ENCODE measurements at regions not wholly inside any gene's neighbourhood (a gene's known extent, or its start where the extent isn't known, plus 50 kb on each side); places are given as distances from the start of the nearest gene placed in this dataset.

GRCh38 chr7:131012477-131013031, 278.5 kb upstream of the KLF14 start:
- Histone ChIP-seq H3K9ac (ENCODE audit: low read depth, low read length) (peak overlapping the region; percentile 56), H3K27ac (ENCODE audit: low read length) (peak overlapping the region; percentile 80), H3K79me2 (ENCODE audit: insufficient read depth, low read length) (peaks cover 98% of the 10 kb centered on the region), H3K4me2 (ENCODE audit: insufficient read depth, low read length) (peak overlapping the region; percentile 56), H3K4me1 (ENCODE audit: insufficient read depth, low read length) (peaks cover 95% of the 10 kb centered on the region), H2AFZ (ENCODE audit: low read depth, low read length) (no peak overlapping the region; the same call in 1 of the 2 replicates), H4K20me1 (ENCODE audit: insufficient read depth, low read length) (no peaks in the 10 kb centered on the region), H3K27me3 (ENCODE audit: insufficient read depth, low read length, poor library complexity) (no peaks in the 10 kb centered on the region), H3K9me3 (ENCODE audit: insufficient read depth, low read length, severe bottlenecking) (no peaks in the 10 kb centered on the region), H3K4me3 (ENCODE audit: low read depth in 1 of 2, low read length in 2 of 2) (no peak overlapping the region; a peak in 1 of 4 replicates), H3K36me3 (ENCODE audit: insufficient read depth, low read length) (peaks cover 3% of the 10 kb centered on the region; the same call in 1 of the 2 replicates)
- DNase-seq (no peak), ATAC-seq (ENCODE audit: insufficient read depth, low read depth) (no peak)
- TF ChIP-seq, protein P1, sequence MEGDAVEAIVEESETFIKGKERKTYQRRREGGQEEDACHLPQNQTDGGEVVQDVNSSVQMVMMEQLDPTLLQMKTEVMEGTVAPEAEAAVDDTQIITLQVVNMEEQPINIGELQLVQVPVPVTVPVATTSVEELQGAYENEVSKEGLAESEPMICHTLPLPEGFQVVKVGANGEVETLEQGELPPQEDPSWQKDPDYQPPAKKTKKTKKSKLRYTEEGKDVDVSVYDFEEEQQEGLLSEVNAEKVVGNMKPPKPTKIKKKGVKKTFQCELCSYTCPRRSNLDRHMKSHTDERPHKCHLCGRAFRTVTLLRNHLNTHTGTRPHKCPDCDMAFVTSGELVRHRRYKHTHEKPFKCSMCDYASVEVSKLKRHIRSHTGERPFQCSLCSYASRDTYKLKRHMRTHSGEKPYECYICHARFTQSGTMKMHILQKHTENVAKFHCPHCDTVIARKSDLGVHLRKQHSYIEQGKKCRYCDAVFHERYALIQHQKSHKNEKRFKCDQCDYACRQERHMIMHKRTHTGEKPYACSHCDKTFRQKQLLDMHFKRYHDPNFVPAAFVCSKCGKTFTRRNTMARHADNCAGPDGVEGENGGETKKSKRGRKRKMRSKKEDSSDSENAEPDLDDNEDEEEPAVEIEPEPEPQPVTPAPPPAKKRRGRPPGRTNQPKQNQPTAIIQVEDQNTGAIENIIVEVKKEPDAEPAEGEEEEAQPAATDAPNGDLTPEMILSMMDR (IDR thresholded peaks at IDR 0.05; ENCODE audit: borderline replicate concordance, extremely low read depth, low read length, poor library complexity, severe bottlenecking) = no peak
- TF ChIP-seq EZH2 (IDR thresholded peaks at IDR 0.05; ENCODE audit: borderline replicate concordance, low read depth, low read length, severe bottlenecking) = no peak

- Histone ChIP-seq H4K20me1 (ENCODE audit: insufficient read depth, low read length) (no peaks in the 10 kb centered on the region), H3K9ac (ENCODE audit: low read depth, low read length) (no peak overlapping the region), H3K4me1 (ENCODE audit: insufficient read depth, low read length) (peaks cover 86% of the 10 kb centered on the region), H3K36me3 (ENCODE audit: insufficient read depth, low read length) (peaks cover 7% of the 10 kb centered on the region; the same call in 1 of the 2 replicates), H3K79me2 (ENCODE audit: insufficient read depth, low read length) (peaks cover 98% of the 10 kb centered on the region), H3K9me3 (ENCODE audit: insufficient read depth, low read length, severe bottlenecking) (no peaks in the 10 kb centered on the region), H3K4me3 (ENCODE audit: low read depth in 1 of 2, low read length in 2 of 2) (no peak overlapping the region), H3K27ac (ENCODE audit: low read length) (peak overlapping the region; percentile 80), H3K4me2 (ENCODE audit: insufficient read depth, low read length) (no peak overlapping the region), H3K27me3 (ENCODE audit: insufficient read depth, low read length, poor library complexity) (no peaks in the 10 kb centered on the region), H2AFZ (ENCODE audit: low read depth, low read length) (no peak overlapping the region)
- DNase-seq = no peak
- ATAC-seq (ENCODE audit: insufficient read depth, low read depth) = no peak
- TF ChIP-seq, protein P1 (IDR thresholded peaks at IDR 0.05; ENCODE audit: borderline replicate concordance, extremely low read depth, low read length, poor library complexity, severe bottlenecking) = no peak
- TF ChIP-seq EZH2 (IDR thresholded peaks at IDR 0.05; ENCODE audit: borderline replicate concordance, low read depth, low read length, severe bottlenecking) = no peak
Observed at GRCh38 chr7:131013716-131014115, 279.7 kb upstream of the KLF14 start.

DNA sequence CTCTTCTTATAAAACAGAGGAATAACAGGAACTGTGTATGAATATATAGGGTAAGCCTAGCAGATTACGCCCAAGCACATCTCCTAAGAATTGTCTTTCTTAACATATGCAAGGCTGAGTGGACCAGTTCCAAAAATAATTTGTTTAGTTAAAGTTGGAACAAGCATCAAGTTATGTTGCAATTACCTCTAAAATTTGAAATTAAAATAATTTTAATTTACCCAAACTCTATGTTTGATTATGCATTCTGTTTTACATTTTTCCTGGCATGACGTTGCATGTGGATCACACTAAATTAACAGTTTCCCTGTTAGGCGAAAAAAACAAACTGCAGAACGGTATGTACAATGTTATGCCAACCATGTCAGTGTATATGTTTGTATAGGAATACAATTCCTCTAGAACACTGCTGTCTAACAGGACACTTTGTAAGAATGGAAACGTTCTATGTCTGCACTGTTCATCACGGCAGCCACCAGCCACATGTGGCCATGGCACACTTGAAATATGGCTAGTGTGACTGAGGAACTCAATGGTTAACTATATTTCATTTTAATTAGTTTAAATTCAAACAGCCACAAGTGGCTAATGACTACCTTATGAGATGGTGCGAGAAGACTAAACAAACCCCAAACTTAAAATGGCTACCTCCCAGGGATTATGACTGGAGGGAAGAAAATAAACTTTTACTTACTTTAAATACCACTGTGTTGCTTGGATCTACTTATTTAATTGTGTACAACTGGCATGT, 281.1 kb upstream of the KLF14 start:
- H3K27ac ChIP-seq (ENCODE audit: low read length) = peak overlapping the region; percentile 80
- no peaks in the 10 kb centered on the region; the same call in 1 of the 2 replicates for H4K20me1 ChIP-seq (ENCODE audit: insufficient read depth, low read length)
- no peaks in the 10 kb centered on the region for H3K9me3 ChIP-seq (ENCODE audit: insufficient read depth, low read length, severe bottlenecking)
- TF ChIP-seq, protein P1 (IDR thresholded peaks at IDR 0.05; ENCODE audit: borderline replicate concordance, extremely low read depth, low read length, poor library complexity, severe bottlenecking) = no peak
- no peak for TF ChIP-seq EZH2 (IDR thresholded peaks at IDR 0.05; ENCODE audit: borderline replicate concordance, low read depth, low read length, severe bottlenecking)
- peaks cover 73% of the 10 kb centered on the region for H3K4me1 ChIP-seq (ENCODE audit: insufficient read depth, low read length)
- H3K4me2 ChIP-seq (ENCODE audit: insufficient read depth, low read length) = no peak overlapping the region
- H3K79me2 ChIP-seq (ENCODE audit: insufficient read depth, low read length) = peaks cover 98% of the 10 kb centered on the region
- DNase-seq (no peak), ATAC-seq (ENCODE audit: insufficient read depth, low read depth) (no peak)
- no peak overlapping the region for H3K9ac ChIP-seq (ENCODE audit: low read depth, low read length)
- H3K4me3 ChIP-seq (ENCODE audit: low read depth in 1 of 2, low read length in 2 of 2) = no peak overlapping the region
- peaks cover 10% of the 10 kb centered on the region; the same call in 1 of the 2 replicates for H3K36me3 ChIP-seq (ENCODE audit: insufficient read depth, low read length)
- H3K27me3 ChIP-seq (ENCODE audit: insufficient read depth, low read length, poor library complexity) = no peaks in the 10 kb centered on the region
- no peak overlapping the region for H2AFZ ChIP-seq (ENCODE audit: low read depth, low read length)
